ENCODE measurements at regions not wholly inside any gene's neighbourhood (a gene's known extent, or its start where the extent isn't known, plus 50 kb on each side); places are given as distances from the start of the nearest gene placed in this dataset.

GRCh38 chr3:144931590-144931989 lies 960.0 kb downstream of the DIPK2A start:
- ChIA-PET CTCF (no interaction called here), POLR2A (ENCODE audit: low non-redundant PET) (no interaction called here)
- Histone ChIP-seq H3K9me3 (ENCODE audit: low read depth, low read length, poor library complexity, severe bottlenecking) (no peaks in the 10 kb centered on the region), H3K36me3 (ENCODE audit: insufficient read depth, low read length, poor library complexity, severe bottlenecking) (no peaks in the 10 kb centered on the region), H3K4me1 (ENCODE audit: insufficient read depth, low read length, poor library complexity, severe bottlenecking) (no peaks in the 10 kb centered on the region), H3K4me3 (ENCODE audit: low read depth, low read length, poor library complexity, severe bottlenecking) (no peak overlapping the region), H3K27ac (ENCODE audit: low read depth, low read length, poor library complexity, severe bottlenecking) (no peak overlapping the region), H3K27me3 (replicated peaks; ENCODE audit: insufficient read depth, low read depth, low read length, poor library complexity) (no peaks in the 10 kb centered on the region)
- DNase-seq (ENCODE audit: low spot score): no peak
- TF ChIP-seq, protein P1, sequence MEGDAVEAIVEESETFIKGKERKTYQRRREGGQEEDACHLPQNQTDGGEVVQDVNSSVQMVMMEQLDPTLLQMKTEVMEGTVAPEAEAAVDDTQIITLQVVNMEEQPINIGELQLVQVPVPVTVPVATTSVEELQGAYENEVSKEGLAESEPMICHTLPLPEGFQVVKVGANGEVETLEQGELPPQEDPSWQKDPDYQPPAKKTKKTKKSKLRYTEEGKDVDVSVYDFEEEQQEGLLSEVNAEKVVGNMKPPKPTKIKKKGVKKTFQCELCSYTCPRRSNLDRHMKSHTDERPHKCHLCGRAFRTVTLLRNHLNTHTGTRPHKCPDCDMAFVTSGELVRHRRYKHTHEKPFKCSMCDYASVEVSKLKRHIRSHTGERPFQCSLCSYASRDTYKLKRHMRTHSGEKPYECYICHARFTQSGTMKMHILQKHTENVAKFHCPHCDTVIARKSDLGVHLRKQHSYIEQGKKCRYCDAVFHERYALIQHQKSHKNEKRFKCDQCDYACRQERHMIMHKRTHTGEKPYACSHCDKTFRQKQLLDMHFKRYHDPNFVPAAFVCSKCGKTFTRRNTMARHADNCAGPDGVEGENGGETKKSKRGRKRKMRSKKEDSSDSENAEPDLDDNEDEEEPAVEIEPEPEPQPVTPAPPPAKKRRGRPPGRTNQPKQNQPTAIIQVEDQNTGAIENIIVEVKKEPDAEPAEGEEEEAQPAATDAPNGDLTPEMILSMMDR (conservative IDR thresholded peaks at IDR 0.05; ENCODE audit: low read depth, low read length): no peak
- no peak for TF ChIP-seq EZH2 (IDR thresholded peaks at IDR 0.05; ENCODE audit: borderline replicate concordance, low read depth, low read length, poor library complexity, severe bottlenecking)
- no TSS peak for BruUV-seq (replicated peaks)
- intact Hi-C loops (cut with micrococcal nuclease; ENCODE audit: unreplicated experiment): no loop called here

GRCh38 chr3:144942093-144942837 lies 970.6 kb downstream of the DIPK2A start:
- Histone ChIP-seq H3K27me3 (replicated peaks; ENCODE audit: insufficient read depth, low read depth, low read length, poor library complexity) (no peaks in the 10 kb centered on the region), H3K36me3 (ENCODE audit: insufficient read depth, low read length, poor library complexity, severe bottlenecking) (no peaks in the 10 kb centered on the region), H3K4me1 (ENCODE audit: insufficient read depth, low read length, poor library complexity, severe bottlenecking) (no peaks in the 10 kb centered on the region), H3K4me3 (ENCODE audit: low read depth, low read length, poor library complexity, severe bottlenecking) (no peak overlapping the region), H3K9me3 (ENCODE audit: low read depth, low read length, poor library complexity, severe bottlenecking) (peaks cover 4% of the 10 kb centered on the region), H3K27ac (ENCODE audit: low read depth, low read length, poor library complexity, severe bottlenecking) (no peak overlapping the region)
- TF ChIP-seq, protein P1 (conservative IDR thresholded peaks at IDR 0.05; ENCODE audit: low read depth, low read length): no peak
- no peak for TF ChIP-seq EZH2 (IDR thresholded peaks at IDR 0.05; ENCODE audit: borderline replicate concordance, low read depth, low read length, poor library complexity, severe bottlenecking)
- ChIA-PET POLR2A (ENCODE audit: low non-redundant PET) (no interaction called here), CTCF (no interaction called here)
- no peak for DNase-seq (ENCODE audit: low spot score)
- intact Hi-C loops (cut with micrococcal nuclease; ENCODE audit: unreplicated experiment): no loop called here
- no TSS peak for BruUV-seq (replicated peaks)

GRCh38 chr3:144942838-144943197 lies 971.2 kb downstream of the DIPK2A start:
- Histone ChIP-seq H3K9me3 (ENCODE audit: low read depth, low read length, poor library complexity, severe bottlenecking) (peaks cover 4% of the 10 kb centered on the region), H3K4me3 (ENCODE audit: low read depth, low read length, poor library complexity, severe bottlenecking) (no peak overlapping the region), H3K4me1 (ENCODE audit: insufficient read depth, low read length, poor library complexity, severe bottlenecking) (no peaks in the 10 kb centered on the region), H3K27me3 (replicated peaks; ENCODE audit: insufficient read depth, low read depth, low read length, poor library complexity) (no peaks in the 10 kb centered on the region), H3K36me3 (ENCODE audit: insufficient read depth, low read length, poor library complexity, severe bottlenecking) (no peaks in the 10 kb centered on the region), H3K27ac (ENCODE audit: low read depth, low read length, poor library complexity, severe bottlenecking) (no peak overlapping the region)
- no peak for TF ChIP-seq EZH2 (IDR thresholded peaks at IDR 0.05; ENCODE audit: borderline replicate concordance, low read depth, low read length, poor library complexity, severe bottlenecking)
- TF ChIP-seq, protein P1 (conservative IDR thresholded peaks at IDR 0.05; ENCODE audit: low read depth, low read length): no peak
- no TSS peak for BruUV-seq (replicated peaks)
- CTCF ChIA-PET: no interaction called here
- POLR2A ChIA-PET (ENCODE audit: low non-redundant PET): no interaction called here
- DNase-seq (ENCODE audit: low spot score): no peak
- intact Hi-C loops (cut with micrococcal nuclease; ENCODE audit: unreplicated experiment): no loop called here

All from A673 (cell line).